WTC11 (cell line): ENCODE measurements at regions not wholly inside any gene's neighbourhood (a gene's known extent, or its start where the extent isn't known, plus 50 kb on each side); places are given as distances from the start of the nearest gene placed in this dataset.

ENCODE experiments used
- FOXP1 ChIP-seq: sonication (generic); formaldehyde crosslinking; IDR thresholded peaks from 2 replicates; pipeline ENCODE4 v1.8.0; 2022; ENCODE audit warnings: missing genetic modification reagents, mild to moderate bottlenecking, moderate library complexity, borderline replicate concordance
- TF ChIP-seq, protein P1 (sequence below): sonication (generic); formaldehyde crosslinking; IDR thresholded peaks from 2 replicates; pipeline ENCODE4 v1.8.1; 2023; ENCODE audit warnings: mild to moderate bottlenecking, missing genetic modification reagents, moderate library complexity
- TF ChIP-seq, protein P2 (sequence below): sonication (generic); formaldehyde crosslinking; IDR thresholded peaks from 2 replicates; pipeline ENCODE4 v1.8.1; 2022; ENCODE audit warnings: low read depth, mild to moderate bottlenecking, moderate library complexity, missing genetic modification reagents, borderline replicate concordance
- TF ChIP-seq, protein P3 (sequence below): sonication (generic); formaldehyde crosslinking; conservative IDR thresholded peaks from 2 replicates; pipeline ENCODE4 v1.8.1; 2022; ENCODE audit warnings: mild to moderate bottlenecking, missing genetic modification reagents

DNA sequence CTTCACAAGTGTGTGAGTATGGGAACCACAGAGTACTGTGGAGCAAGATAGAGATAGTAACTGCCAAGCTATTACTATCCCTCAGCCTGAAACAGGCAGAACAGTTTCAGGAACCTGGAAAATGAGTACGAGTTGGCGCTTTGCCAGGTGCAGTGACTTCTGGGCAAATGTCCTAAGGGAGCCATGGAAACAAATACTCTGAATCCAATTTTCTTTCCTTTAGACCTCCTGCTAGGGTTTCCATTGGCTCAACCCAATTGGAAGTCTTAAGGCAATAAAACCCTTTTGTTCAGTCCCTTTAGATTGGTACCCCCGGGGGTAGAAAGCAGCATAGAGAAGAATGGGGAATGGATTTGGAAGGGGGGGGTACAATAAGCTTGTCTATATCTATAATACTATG is 205.0 kb upstream of the EPHA7 start:
- no peak for TF ChIP-seq FOXP1
- TF ChIP-seq, protein P1, sequence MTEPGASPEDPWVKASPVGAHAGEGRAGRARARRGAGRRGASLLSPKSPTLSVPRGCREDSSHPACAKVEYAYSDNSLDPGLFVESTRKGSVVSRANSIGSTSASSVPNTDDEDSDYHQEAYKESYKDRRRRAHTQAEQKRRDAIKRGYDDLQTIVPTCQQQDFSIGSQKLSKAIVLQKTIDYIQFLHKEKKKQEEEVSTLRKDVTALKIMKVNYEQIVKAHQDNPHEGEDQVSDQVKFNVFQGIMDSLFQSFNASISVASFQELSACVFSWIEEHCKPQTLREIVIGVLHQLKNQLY (CRISPR knock-in tag) = no peak
- TF ChIP-seq, protein P2, sequence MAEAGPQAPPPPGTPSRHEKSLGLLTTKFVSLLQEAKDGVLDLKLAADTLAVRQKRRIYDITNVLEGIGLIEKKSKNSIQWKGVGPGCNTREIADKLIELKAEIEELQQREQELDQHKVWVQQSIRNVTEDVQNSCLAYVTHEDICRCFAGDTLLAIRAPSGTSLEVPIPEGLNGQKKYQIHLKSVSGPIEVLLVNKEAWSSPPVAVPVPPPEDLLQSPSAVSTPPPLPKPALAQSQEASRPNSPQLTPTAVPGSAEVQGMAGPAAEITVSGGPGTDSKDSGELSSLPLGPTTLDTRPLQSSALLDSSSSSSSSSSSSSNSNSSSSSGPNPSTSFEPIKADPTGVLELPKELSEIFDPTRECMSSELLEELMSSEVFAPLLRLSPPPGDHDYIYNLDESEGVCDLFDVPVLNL = no peak
- TF ChIP-seq, protein P3, sequence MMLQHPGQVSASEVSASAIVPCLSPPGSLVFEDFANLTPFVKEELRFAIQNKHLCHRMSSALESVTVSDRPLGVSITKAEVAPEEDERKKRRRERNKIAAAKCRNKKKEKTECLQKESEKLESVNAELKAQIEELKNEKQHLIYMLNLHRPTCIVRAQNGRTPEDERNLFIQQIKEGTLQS = no peak
